ENCODE measurements at regions not wholly inside any gene's neighbourhood (a gene's known extent, or its start where the extent isn't known, plus 50 kb on each side); places are given as distances from the start of the nearest gene placed in this dataset.
A peak's percentile ranks its signal among the peaks of the same experiment; 100 is the strongest.

DNA sequence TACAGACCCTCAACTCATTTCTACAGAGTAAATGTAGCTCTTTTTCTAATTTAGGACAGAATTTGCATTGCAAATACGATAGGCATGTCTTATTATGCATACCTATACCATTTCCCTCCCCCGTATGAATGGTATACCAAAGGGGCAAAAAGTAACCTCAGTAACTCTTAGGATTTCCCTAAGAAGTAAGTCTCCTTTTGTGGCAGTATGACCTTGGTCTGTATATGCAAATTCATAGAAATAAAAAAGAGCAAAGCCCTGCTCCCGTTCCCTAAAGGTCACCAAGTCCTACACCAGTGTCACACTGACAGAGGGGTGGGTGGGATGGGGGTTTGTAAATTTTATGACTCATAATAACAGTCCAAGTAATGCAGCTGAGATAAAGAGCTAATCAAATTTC, 365.8 kb upstream of the CCDC196 start (continued):
- no peak for TF ChIP-seq GABPA (IDR thresholded peaks at IDR 0.05; ENCODE audit: low read depth)
- no peak for TF ChIP-seq PBX3 (IDR thresholded peaks at IDR 0.05)
- TF ChIP-seq SIN3A (IDR thresholded peaks at IDR 0.05; ENCODE audit: borderline replicate concordance, low read depth, low read length) = no peak
- TF ChIP-seq RAD21 (IDR thresholded peaks at IDR 0.05; ENCODE audit: low read length) = no peak
- no peak for TF ChIP-seq POLR2AphosphoS5 (IDR thresholded peaks at IDR 0.05; ENCODE audit: low read depth, low read length)
- no peak for TF ChIP-seq RXRA (IDR thresholded peaks at IDR 0.05; ENCODE audit: borderline replicate concordance, low read depth)

GRCh38 chr14:66121859-66122258, 364.3 kb upstream of the CCDC196 start:
- POLR2A ChIA-PET = no interaction called here
- Histone ChIP-seq H3F3A (replicated peaks; ENCODE audit: insufficient read depth) (no peaks in the 10 kb centered on the region), H3K9ac (no peak overlapping the region), H3K27ac (ENCODE audit: low read depth in 2 of 2, low read length in 1 of 2) (no peak overlapping the region), H3K79me2 (ENCODE audit: insufficient read depth) (no peaks in the 10 kb centered on the region), H3K36me3 (replicated peaks in 1 of 2; ENCODE audit: control insufficient read depth in 1 of 2, insufficient read depth in 2 of 2, low read length in 1 of 2) (no peaks in the 10 kb centered on the region), H2AFZ (ENCODE audit: low read depth) (no peak overlapping the region), H3K4me1 (ENCODE audit: control insufficient read depth in 1 of 2, insufficient read depth in 2 of 2, low read depth in 1 of 2, low read length in 1 of 2) (no peaks in the 10 kb centered on the region; a peak in 1 of 4 replicates), H3K4me2 (no peak overlapping the region), H4K20me1 (ENCODE audit: insufficient read depth) (no peaks in the 10 kb centered on the region), H3K27me3 (ENCODE audit: insufficient read depth) (no peaks in the 10 kb centered on the region), H3K9me2 (no peaks in the 10 kb centered on the region), H3K4me3 (ENCODE audit: low read depth in 2 of 2, low read length in 1 of 2) (no peak overlapping the region), H3K9me3 (no peaks in the 10 kb centered on the region)
- CTCF ChIA-PET = interaction anchor here (1.0 kb wide), 1 partner anchor 10 kb away, joined by 3 read pairs; no protein-coding TSS in a partner anchor
- no peak for DNase-seq
- no peak for TF ChIP-seq GABPA (IDR thresholded peaks at IDR 0.05; ENCODE audit: low read depth)
- TF ChIP-seq RAD21 (IDR thresholded peaks at IDR 0.05; ENCODE audit: low read length) = peak; percentile 24; the same call in 1 of the 2 replicates
- 23% methylated on average over 3 of the region's 3 CpGs for WGBS (ENCODE audit: low lambda C conversion rate)

- no peak overlapping the region for H3K4me2 ChIP-seq
- no peaks in the 10 kb centered on the region for H3K9me3 ChIP-seq
- no peaks in the 10 kb centered on the region for H3K9me2 ChIP-seq
- 12% methylated on average over 2 of the region's 2 CpGs for WGBS (ENCODE audit: low lambda C conversion rate)
- H3K36me3 ChIP-seq (replicated peaks in 1 of 2; ENCODE audit: control insufficient read depth in 1 of 2, insufficient read depth in 2 of 2, low read length in 1 of 2) = no peaks in the 10 kb centered on the region
- no peak for DNase-seq
- POLR2A ChIA-PET = no interaction called here
- no peak for TF ChIP-seq CHD2 (IDR thresholded peaks at IDR 0.05; ENCODE audit: low read length, partially characterized antibody)
- TF ChIP-seq MEF2A (IDR thresholded peaks at IDR 0.05; ENCODE audit: borderline replicate concordance, low read depth) = no peak
- TF ChIP-seq EZH2phosphoT487 (IDR thresholded peaks at IDR 0.05; ENCODE audit: borderline replicate concordance, low read depth) = no peak
- no peak for TF ChIP-seq RCOR1 (IDR thresholded peaks at IDR 0.05; ENCODE audit: low read length)
- TF ChIP-seq GATA2 (CRISPR knock-in tag; IDR thresholded peaks at IDR 0.05) = no peak
- TF ChIP-seq SMC3 (IDR thresholded peaks at IDR 0.05; ENCODE audit: low read depth, low read length) = no peak
- TF ChIP-seq, protein P1, sequence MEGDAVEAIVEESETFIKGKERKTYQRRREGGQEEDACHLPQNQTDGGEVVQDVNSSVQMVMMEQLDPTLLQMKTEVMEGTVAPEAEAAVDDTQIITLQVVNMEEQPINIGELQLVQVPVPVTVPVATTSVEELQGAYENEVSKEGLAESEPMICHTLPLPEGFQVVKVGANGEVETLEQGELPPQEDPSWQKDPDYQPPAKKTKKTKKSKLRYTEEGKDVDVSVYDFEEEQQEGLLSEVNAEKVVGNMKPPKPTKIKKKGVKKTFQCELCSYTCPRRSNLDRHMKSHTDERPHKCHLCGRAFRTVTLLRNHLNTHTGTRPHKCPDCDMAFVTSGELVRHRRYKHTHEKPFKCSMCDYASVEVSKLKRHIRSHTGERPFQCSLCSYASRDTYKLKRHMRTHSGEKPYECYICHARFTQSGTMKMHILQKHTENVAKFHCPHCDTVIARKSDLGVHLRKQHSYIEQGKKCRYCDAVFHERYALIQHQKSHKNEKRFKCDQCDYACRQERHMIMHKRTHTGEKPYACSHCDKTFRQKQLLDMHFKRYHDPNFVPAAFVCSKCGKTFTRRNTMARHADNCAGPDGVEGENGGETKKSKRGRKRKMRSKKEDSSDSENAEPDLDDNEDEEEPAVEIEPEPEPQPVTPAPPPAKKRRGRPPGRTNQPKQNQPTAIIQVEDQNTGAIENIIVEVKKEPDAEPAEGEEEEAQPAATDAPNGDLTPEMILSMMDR (IDR thresholded peaks at IDR 0.05) = no peak
- TF ChIP-seq PBX3 (IDR thresholded peaks at IDR 0.05) = no peak
- no peak for TF ChIP-seq MAX (IDR thresholded peaks at IDR 0.05; ENCODE audit: low read depth)
- no peak for TF ChIP-seq FOXM1 (IDR thresholded peaks at IDR 0.05; ENCODE audit: low read depth)
- no peak for TF ChIP-seq RAD21 (IDR thresholded peaks at IDR 0.05; ENCODE audit: low read length)
- H3K9ac ChIP-seq = no peak overlapping the region
- no peaks in the 10 kb centered on the region for H4K20me1 ChIP-seq (ENCODE audit: insufficient read depth)
- no peaks in the 10 kb centered on the region for H3F3A ChIP-seq (replicated peaks; ENCODE audit: insufficient read depth)
- H3K27me3 ChIP-seq (ENCODE audit: insufficient read depth) = no peaks in the 10 kb centered on the region
- H3K4me1 ChIP-seq (ENCODE audit: control insufficient read depth in 1 of 2, insufficient read depth in 2 of 2, low read depth in 1 of 2, low read length in 1 of 2) = peaks cover 0 to 7% of the 10 kb centered on the region in 2 experiments; a peak in 1 of 4 replicates
- H3K4me3 ChIP-seq (ENCODE audit: low read depth in 2 of 2, low read length in 1 of 2) = no peak overlapping the region
- H2AFZ ChIP-seq (ENCODE audit: low read depth) = no peak overlapping the region
- H3K79me2 ChIP-seq (ENCODE audit: insufficient read depth) = no peaks in the 10 kb centered on the region
- CTCF ChIA-PET = no interaction called here
- no peak overlapping the region for H3K27ac ChIP-seq (ENCODE audit: low read depth in 2 of 2, low read length in 1 of 2)
Measured at GRCh38 chr14:66129224-66129623, 356.9 kb upstream of the CCDC196 start.

Data from SK-N-SH (cell line).